ENCODE measurements at regions not wholly inside any gene's neighbourhood (a gene's known extent, or its start where the extent isn't known, plus 50 kb on each side); places are given as distances from the start of the nearest gene placed in this dataset.

DNA sequence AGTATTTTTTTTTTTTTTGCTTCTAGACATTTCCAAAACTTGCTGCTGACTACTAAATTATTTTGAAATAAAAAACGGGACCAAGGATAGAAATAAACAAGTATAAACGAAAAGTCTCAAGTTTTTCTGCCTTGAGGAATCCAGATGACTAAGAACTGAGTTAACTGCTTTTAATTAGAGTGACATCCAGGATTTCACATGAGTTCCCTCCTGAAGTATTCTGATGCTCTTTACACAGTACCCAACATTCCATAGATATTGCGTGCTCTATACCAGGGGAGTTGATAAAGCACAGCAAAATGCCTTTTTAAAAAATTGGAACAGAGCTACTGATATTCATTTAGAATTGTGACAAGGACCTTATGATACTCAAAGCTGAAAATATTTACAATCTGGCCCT, 618.0 kb downstream of the CCDC85A start:
- no peak for TF ChIP-seq POLR2AphosphoS5 (IDR thresholded peaks at IDR 0.05)
- TF ChIP-seq, protein P1, sequence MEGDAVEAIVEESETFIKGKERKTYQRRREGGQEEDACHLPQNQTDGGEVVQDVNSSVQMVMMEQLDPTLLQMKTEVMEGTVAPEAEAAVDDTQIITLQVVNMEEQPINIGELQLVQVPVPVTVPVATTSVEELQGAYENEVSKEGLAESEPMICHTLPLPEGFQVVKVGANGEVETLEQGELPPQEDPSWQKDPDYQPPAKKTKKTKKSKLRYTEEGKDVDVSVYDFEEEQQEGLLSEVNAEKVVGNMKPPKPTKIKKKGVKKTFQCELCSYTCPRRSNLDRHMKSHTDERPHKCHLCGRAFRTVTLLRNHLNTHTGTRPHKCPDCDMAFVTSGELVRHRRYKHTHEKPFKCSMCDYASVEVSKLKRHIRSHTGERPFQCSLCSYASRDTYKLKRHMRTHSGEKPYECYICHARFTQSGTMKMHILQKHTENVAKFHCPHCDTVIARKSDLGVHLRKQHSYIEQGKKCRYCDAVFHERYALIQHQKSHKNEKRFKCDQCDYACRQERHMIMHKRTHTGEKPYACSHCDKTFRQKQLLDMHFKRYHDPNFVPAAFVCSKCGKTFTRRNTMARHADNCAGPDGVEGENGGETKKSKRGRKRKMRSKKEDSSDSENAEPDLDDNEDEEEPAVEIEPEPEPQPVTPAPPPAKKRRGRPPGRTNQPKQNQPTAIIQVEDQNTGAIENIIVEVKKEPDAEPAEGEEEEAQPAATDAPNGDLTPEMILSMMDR (IDR thresholded peaks at IDR 0.05), result no peak
- no peak for TF ChIP-seq POLR2A (IDR thresholded peaks at IDR 0.05)
- no peak for TF ChIP-seq EP300 (IDR thresholded peaks at IDR 0.05)
